ENCODE measurements at regions not wholly inside any gene's neighbourhood (a gene's known extent, or its start where the extent isn't known, plus 50 kb on each side); places are given as distances from the start of the nearest gene placed in this dataset.

GRCh38 chr3:87044409-87044808 lies 53.5 kb upstream of the VGLL3 start:
- no peaks in the 10 kb centered on the region for H3K36me3 ChIP-seq (ENCODE audit: insufficient read depth, low read length)
- H3K4me3 ChIP-seq (ENCODE audit: low read length) = no peak overlapping the region
- H3K27me3 ChIP-seq (ENCODE audit: insufficient read depth, low read depth, low read length) = no peaks in the 10 kb centered on the region
- no peaks in the 10 kb centered on the region for H3K9me2 ChIP-seq (ENCODE audit: insufficient read depth, low read length)
- H3K9ac ChIP-seq (ENCODE audit: low read length) = no peak overlapping the region
- TF ChIP-seq POLR2AphosphoS5 (IDR thresholded peaks at IDR 0.05) (no peak), TAF1 (IDR thresholded peaks at IDR 0.05; ENCODE audit: low read depth) (no peak), REST (IDR thresholded peaks at IDR 0.05; ENCODE audit: borderline replicate concordance) (no peak), EZH2 (IDR thresholded peaks at IDR 0.05; ENCODE audit: borderline replicate concordance, insufficient read depth, low read length, poor library complexity, severe bottlenecking) (no peak), SMC3 (conservative IDR thresholded peaks at IDR 0.05; ENCODE audit: poor library complexity) (no peak)
- no peaks in the 10 kb centered on the region for H4K20me1 ChIP-seq (ENCODE audit: insufficient read depth)
- H2AFZ ChIP-seq (ENCODE audit: low read depth, low read length) = no peak overlapping the region
- H3K4me2 ChIP-seq (ENCODE audit: low read length) = no peak overlapping the region
- H3K9me3 ChIP-seq (ENCODE audit: low read length) = no peaks in the 10 kb centered on the region
- H3K79me2 ChIP-seq (replicated peaks; ENCODE audit: insufficient read depth, low read length) = no peaks in the 10 kb centered on the region
- no peaks in the 10 kb centered on the region for H3F3A ChIP-seq (ENCODE audit: insufficient read depth, low read length, poor library complexity, severe bottlenecking)
- H3K27ac ChIP-seq (ENCODE audit: low read length) = no peak overlapping the region

GRCh38 chr3:87041191-87041590 lies 50.2 kb upstream of the VGLL3 start:
- H3K27ac ChIP-seq (ENCODE audit: low read length) = no peak overlapping the region
- no peak for TF ChIP-seq REST (IDR thresholded peaks at IDR 0.05; ENCODE audit: borderline replicate concordance)
- TF ChIP-seq EP300 (conservative IDR thresholded peaks at IDR 0.05; ENCODE audit: poor library complexity, severe bottlenecking) = no peak
- no peak for TF ChIP-seq POLR2AphosphoS5 (IDR thresholded peaks at IDR 0.05)
- no peak for TF ChIP-seq CTCF (IDR thresholded peaks at IDR 0.05; ENCODE audit: poor library complexity, severe bottlenecking)
- no peak for TF ChIP-seq SMC3 (conservative IDR thresholded peaks at IDR 0.05; ENCODE audit: poor library complexity)
- no peak for TF ChIP-seq RAD21 (conservative IDR thresholded peaks at IDR 0.05)
- no peak for TF ChIP-seq EZH2 (IDR thresholded peaks at IDR 0.05; ENCODE audit: borderline replicate concordance, insufficient read depth, low read length, poor library complexity, severe bottlenecking)
- no peak for TF ChIP-seq MXI1 (conservative IDR thresholded peaks at IDR 0.05; ENCODE audit: poor library complexity, severe bottlenecking)
- TF ChIP-seq TAF1 (IDR thresholded peaks at IDR 0.05; ENCODE audit: low read depth) = no peak
- H3K9me3 ChIP-seq (ENCODE audit: low read length) = no peaks in the 10 kb centered on the region
- no peaks in the 10 kb centered on the region for H3K36me3 ChIP-seq (ENCODE audit: insufficient read depth, low read length)
- H3K4me3 ChIP-seq (ENCODE audit: low read length) = no peak overlapping the region
- no peaks in the 10 kb centered on the region for H3F3A ChIP-seq (ENCODE audit: insufficient read depth, low read length, poor library complexity, severe bottlenecking)
- H3K9me2 ChIP-seq (ENCODE audit: insufficient read depth, low read length) = no peaks in the 10 kb centered on the region
- no peaks in the 10 kb centered on the region for H3K27me3 ChIP-seq (ENCODE audit: insufficient read depth, low read depth, low read length)
- no peak overlapping the region for H3K4me2 ChIP-seq (ENCODE audit: low read length)
- no peak overlapping the region for H3K9ac ChIP-seq (ENCODE audit: low read length)
- H2AFZ ChIP-seq (ENCODE audit: low read depth, low read length) = no peak overlapping the region
- no peaks in the 10 kb centered on the region for H3K79me2 ChIP-seq (replicated peaks; ENCODE audit: insufficient read depth, low read length)
- no peaks in the 10 kb centered on the region for H4K20me1 ChIP-seq (ENCODE audit: insufficient read depth)

Data from neural cell (in vitro differentiated cells).